ENCODE measurements at regions not wholly inside any gene's neighbourhood (a gene's known extent, or its start where the extent isn't known, plus 50 kb on each side); places are given as distances from the start of the nearest gene placed in this dataset.

GRCh38 chr18:60753753-60754152, 381.2 kb upstream of the MC4R start:
- no peak for TF ChIP-seq USF2 (IDR thresholded peaks at IDR 0.05; ENCODE audit: low read depth, low read length)
- no peak for TF ChIP-seq CTCF (conservative IDR thresholded peaks at IDR 0.05; ENCODE audit: low read depth, low read length)
- TF ChIP-seq SMC3 (IDR thresholded peaks at IDR 0.05; ENCODE audit: low read depth, low read length), result no peak

All from IMR-90 (cell line).